ENCODE measurements at regions not wholly inside any gene's neighbourhood (a gene's known extent, or its start where the extent isn't known, plus 50 kb on each side); places are given as distances from the start of the nearest gene placed in this dataset.

- TF ChIP-seq CTCF (IDR thresholded peaks at IDR 0.05), result no peak
- no peak for TF ChIP-seq POLR2A (IDR thresholded peaks at IDR 0.05)
- TF ChIP-seq EP300 (IDR thresholded peaks at IDR 0.05), result no peak
Measured at GRCh38 chr6:121499666-121500065, 64.2 kb downstream of the GJA1 start.

All from gastroesophageal sphincter (tissue), 3 donors.